MG63 (cell line): ENCODE measurements at regions not wholly inside any gene's neighbourhood (a gene's known extent, or its start where the extent isn't known, plus 50 kb on each side); places are given as distances from the start of the nearest gene placed in this dataset.
"Not testable (repeated sequence)": the region's sequence is repeated elsewhere in the genome, so short reads cannot be mapped to it uniquely, and the experiment has no call there.

Experiments used
- DNase-seq: peaks from one replicate; pipeline ENCODE4 v3.0.0-alpha.2; 2020
- H3K27me3 ChIP-seq: fragments of 250-450 bp; sonication (Bioruptor Pico); 2 replicates; pipeline ENCODE4 v1.5.1; 2020; ENCODE audit warnings: mild to moderate bottlenecking, moderate library complexity
- H3K36me3 ChIP-seq: fragments of 250-450 bp; sonication (Bioruptor Pico); 2 replicates; pipeline ENCODE4 v1.5.1; 2020; ENCODE audit warnings: mild to moderate bottlenecking, moderate library complexity
- H3K4me3 ChIP-seq: fragments of 250-450 bp; sonication (Bioruptor Pico); 2 replicates; pipeline ENCODE4 v1.5.1; 2020; ENCODE audit warnings: mild to moderate bottlenecking, moderate library complexity
- H3K9me3 ChIP-seq: fragments of 250-450 bp; sonication (Bioruptor Pico); 2 replicates; pipeline ENCODE4 v1.5.1; 2020; ENCODE audit warnings: mild to moderate bottlenecking, moderate library complexity

- DNase-seq = no peak
- Histone ChIP-seq H3K9me3 (no peaks in the 10 kb centered on the region), H3K36me3 (no peaks in the 10 kb centered on the region), H3K27me3 (no peaks in the 10 kb centered on the region), H3K4me3 (no peak overlapping the region)
Measured at GRCh38 chrX:124747295-124747694, 400.9 kb downstream of the SH2D1A start.

DNA sequence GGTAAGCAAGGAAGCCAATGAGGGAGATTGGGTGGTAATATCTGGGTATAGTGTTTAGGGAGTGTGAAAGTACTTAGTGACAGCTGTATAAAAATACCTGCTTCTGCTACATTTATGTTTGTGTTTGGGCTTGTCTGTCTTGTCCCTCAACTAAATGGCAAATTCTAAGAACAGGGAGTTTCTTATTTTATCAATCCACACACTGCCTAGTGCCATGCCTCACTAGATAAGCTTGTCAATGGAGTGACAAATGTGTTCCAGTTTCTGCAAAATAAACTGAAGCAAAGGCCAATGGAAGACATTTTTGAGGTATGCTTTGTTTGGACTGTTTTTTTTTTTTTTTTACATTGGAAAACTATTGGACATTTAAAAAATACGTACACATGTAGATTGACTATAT is 418.0 kb downstream of the SH2D1A start:
- no peaks in the 10 kb centered on the region for H3K9me3 ChIP-seq
- no peak for DNase-seq
- H3K36me3 ChIP-seq = no peaks in the 10 kb centered on the region
- no peak overlapping the region for H3K4me3 ChIP-seq
- H3K27me3 ChIP-seq = no peaks in the 10 kb centered on the region

GRCh38 chrX:124769166-124769565 is 422.8 kb downstream of the SH2D1A start:
- no peak for DNase-seq
- Histone ChIP-seq H3K4me3 (no peak overlapping the region), H3K27me3 (no peaks in the 10 kb centered on the region), H3K9me3 (no peaks in the 10 kb centered on the region), H3K36me3 (no peaks in the 10 kb centered on the region)

DNA sequence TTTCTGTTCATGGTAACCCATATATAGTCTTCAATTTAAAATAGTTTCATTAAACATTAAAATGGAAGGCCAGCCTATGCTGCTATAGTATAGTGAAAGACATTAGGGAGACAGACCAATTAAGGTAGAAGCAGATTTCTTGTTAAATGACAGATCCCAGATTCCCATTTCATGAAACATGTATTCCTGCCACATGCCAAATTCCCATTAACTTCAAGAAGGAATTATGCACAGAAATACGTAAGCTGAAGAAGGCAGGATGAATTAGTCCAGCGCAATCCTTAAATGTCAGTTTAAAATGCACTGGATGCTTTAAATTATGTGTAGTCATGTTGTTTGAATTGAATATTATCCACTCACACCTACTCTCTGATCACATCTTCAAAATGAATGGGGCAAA is 424.9 kb downstream of the SH2D1A start:
- Histone ChIP-seq H3K36me3 (no peaks in the 10 kb centered on the region), H3K4me3 (no peak overlapping the region), H3K9me3 (no peaks in the 10 kb centered on the region), H3K27me3 (no peaks in the 10 kb centered on the region)
- no peak for DNase-seq

- not testable (repeated sequence) for H3K4me3 ChIP-seq, H3K27me3 ChIP-seq, H3K36me3 ChIP-seq, H3K9me3 ChIP-seq, DNase-seq
Measured at GRCh38 chrX:124788253-124788652, 441.9 kb downstream of the SH2D1A start.

DNA sequence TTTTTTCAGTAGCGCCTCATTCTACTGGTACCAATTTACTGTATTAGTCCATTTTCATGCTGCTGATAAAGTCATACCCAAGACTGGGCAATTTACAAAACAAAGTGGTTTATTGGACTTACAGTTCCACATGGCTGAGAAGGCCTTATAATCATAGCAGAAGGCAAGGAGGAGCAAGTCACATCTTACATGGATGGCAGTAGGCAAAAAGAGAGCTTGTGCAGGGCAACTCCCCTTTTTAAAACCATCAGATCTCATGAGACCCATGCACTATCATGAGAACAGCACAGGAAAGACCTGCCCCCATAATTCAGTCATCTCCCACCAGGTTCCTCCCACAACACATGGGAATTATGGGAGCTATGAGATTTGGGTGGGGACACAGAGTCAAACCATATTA is 443.5 kb downstream of the SH2D1A start:
- H3K27me3 ChIP-seq, DNase-seq, H3K9me3 ChIP-seq, H3K36me3 ChIP-seq, H3K4me3 ChIP-seq: not testable (repeated sequence)

- H3K36me3 ChIP-seq = no peaks in the 10 kb centered on the region
- H3K27me3 ChIP-seq = no peaks in the 10 kb centered on the region
- H3K9me3 ChIP-seq = no peaks in the 10 kb centered on the region
- H3K4me3 ChIP-seq = no peak overlapping the region
- DNase-seq = no peak
Measured at GRCh38 chrX:124791492-124792095, 445.2 kb downstream of the SH2D1A start.

- no peaks in the 10 kb centered on the region for H3K36me3 ChIP-seq
- no peaks in the 10 kb centered on the region for H3K9me3 ChIP-seq
- no peaks in the 10 kb centered on the region for H3K27me3 ChIP-seq
- DNase-seq = no peak
- no peak overlapping the region for H3K4me3 ChIP-seq
Measured at GRCh38 chrX:124796989-124797388, 450.6 kb downstream of the SH2D1A start.

- H3K9me3 ChIP-seq = no peaks in the 10 kb centered on the region
- no peak for DNase-seq
- no peaks in the 10 kb centered on the region for H3K27me3 ChIP-seq
- no peak overlapping the region for H3K4me3 ChIP-seq
- H3K36me3 ChIP-seq = no peaks in the 10 kb centered on the region
Measured at GRCh38 chrX:124804962-124805361, 458.6 kb downstream of the SH2D1A start.

- no peaks in the 10 kb centered on the region for H3K9me3 ChIP-seq
- no peaks in the 10 kb centered on the region for H3K36me3 ChIP-seq
- no peak for DNase-seq
- no peaks in the 10 kb centered on the region for H3K27me3 ChIP-seq
- H3K4me3 ChIP-seq = no peak overlapping the region
Measured at GRCh38 chrX:124805486-124805885, 459.1 kb downstream of the SH2D1A start.

DNA sequence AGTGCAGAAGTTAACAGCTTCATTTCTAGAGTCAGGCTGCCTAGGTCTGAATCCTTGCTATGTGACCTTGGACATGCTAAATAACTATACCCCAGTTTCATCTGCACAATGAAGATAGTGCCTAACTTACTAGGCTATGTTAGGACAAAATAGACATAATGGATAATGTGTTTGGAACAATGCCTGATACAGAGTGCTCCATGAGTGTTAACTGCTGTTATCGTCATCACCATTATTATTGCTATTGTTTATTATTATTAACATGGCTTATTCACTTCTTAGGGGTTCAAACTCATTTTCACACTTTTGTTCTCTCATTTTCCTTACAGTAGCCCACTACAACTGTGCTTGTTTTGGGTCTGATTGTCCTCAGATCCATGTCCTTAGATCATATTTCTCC is 467.7 kb downstream of the SH2D1A start:
- no peak for DNase-seq
- no peaks in the 10 kb centered on the region for H3K36me3 ChIP-seq
- H3K4me3 ChIP-seq = no peak overlapping the region
- H3K27me3 ChIP-seq = no peaks in the 10 kb centered on the region
- no peaks in the 10 kb centered on the region for H3K9me3 ChIP-seq

GRCh38 chrX:124818033-124818432 is 471.7 kb downstream of the SH2D1A start:
- Histone ChIP-seq H3K36me3 (no peaks in the 10 kb centered on the region), H3K9me3 (no peaks in the 10 kb centered on the region), H3K27me3 (no peaks in the 10 kb centered on the region), H3K4me3 (no peak overlapping the region)
- DNase-seq = no peak

DNA sequence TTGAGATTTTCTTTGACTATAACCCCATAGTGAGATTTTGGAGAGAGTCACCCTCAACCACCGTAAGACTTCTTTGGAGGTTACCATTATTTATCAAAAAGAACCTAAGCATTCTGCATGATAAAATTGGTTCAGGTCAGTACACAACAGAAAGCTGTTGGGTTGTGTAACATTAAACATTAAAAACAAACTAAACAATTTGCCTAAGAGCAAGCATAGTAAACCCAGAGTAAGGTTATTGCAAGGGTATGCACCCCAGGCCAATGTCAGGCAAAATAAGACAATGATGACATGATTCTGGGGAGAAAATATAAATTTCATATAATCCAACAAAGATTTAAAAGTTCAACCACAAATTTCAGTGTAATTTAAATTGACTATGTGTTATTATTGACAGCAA is 472.4 kb downstream of the SH2D1A start:
- no peaks in the 10 kb centered on the region for H3K36me3 ChIP-seq
- no peaks in the 10 kb centered on the region for H3K27me3 ChIP-seq
- DNase-seq = no peak
- no peak overlapping the region for H3K4me3 ChIP-seq
- no peaks in the 10 kb centered on the region for H3K9me3 ChIP-seq

DNA sequence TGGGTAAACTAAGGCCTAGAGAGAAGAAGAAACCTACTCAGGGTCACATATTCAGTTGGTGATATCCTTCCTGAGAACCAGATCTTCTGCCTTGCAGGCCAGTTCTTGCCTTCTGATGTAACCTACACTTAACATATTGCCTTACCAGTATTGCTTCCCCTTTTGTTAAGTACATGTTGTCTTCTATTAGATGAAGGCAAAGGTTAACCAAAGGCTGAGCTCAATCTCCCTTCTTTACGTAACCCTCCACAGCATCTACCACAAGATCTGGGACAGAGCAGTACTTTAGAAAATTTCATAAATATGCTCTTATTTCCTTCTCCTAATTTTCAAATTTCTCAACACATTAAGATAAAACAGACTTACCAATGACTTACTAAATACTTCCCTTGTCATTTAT is 474.4 kb downstream of the SH2D1A start:
- Histone ChIP-seq H3K27me3 (no peaks in the 10 kb centered on the region), H3K36me3 (no peaks in the 10 kb centered on the region), H3K4me3 (no peak overlapping the region), H3K9me3 (no peaks in the 10 kb centered on the region)
- no peak for DNase-seq

- H3K36me3 ChIP-seq = no peaks in the 10 kb centered on the region
- H3K4me3 ChIP-seq = no peak overlapping the region
- H3K9me3 ChIP-seq = no peaks in the 10 kb centered on the region
- H3K27me3 ChIP-seq = no peaks in the 10 kb centered on the region
- DNase-seq = no peak
Measured at GRCh38 chrX:124827258-124827845, 481.0 kb downstream of the SH2D1A start.

- H3K4me3 ChIP-seq = no peak overlapping the region
- no peaks in the 10 kb centered on the region for H3K27me3 ChIP-seq
- no peak for DNase-seq
- H3K9me3 ChIP-seq = no peaks in the 10 kb centered on the region
- H3K36me3 ChIP-seq = no peaks in the 10 kb centered on the region
Measured at GRCh38 chrX:124829930-124830329, 483.6 kb downstream of the SH2D1A start.

GRCh38 chrX:124836786-124837185 is 482.9 kb upstream of the TEX13C start:
- DNase-seq = no peak
- H3K4me3 ChIP-seq = no peak overlapping the region
- H3K27me3 ChIP-seq = no peaks in the 10 kb centered on the region
- no peaks in the 10 kb centered on the region for H3K36me3 ChIP-seq
- no peaks in the 10 kb centered on the region for H3K9me3 ChIP-seq

GRCh38 chrX:124842205-124842604 is 477.5 kb upstream of the TEX13C start:
- H3K4me3 ChIP-seq = no peak overlapping the region
- DNase-seq = no peak
- no peaks in the 10 kb centered on the region for H3K27me3 ChIP-seq
- H3K9me3 ChIP-seq = no peaks in the 10 kb centered on the region
- no peaks in the 10 kb centered on the region for H3K36me3 ChIP-seq

GRCh38 chrX:124860736-124861135 is 458.9 kb upstream of the TEX13C start:
- H3K4me3 ChIP-seq = no peak overlapping the region
- H3K9me3 ChIP-seq = no peaks in the 10 kb centered on the region
- no peaks in the 10 kb centered on the region for H3K36me3 ChIP-seq
- H3K27me3 ChIP-seq = no peaks in the 10 kb centered on the region
- DNase-seq = no peak
